Parathyroid adenoma (tissue), 2 donors: ENCODE measurements at regions not wholly inside any gene's neighbourhood (a gene's known extent, or its start where the extent isn't known, plus 50 kb on each side); places are given as distances from the start of the nearest gene placed in this dataset.

Source experiments
- H2AFZ ChIP-seq: fragments of 300-600 bp; sonication (generic); one replicate; pipeline ENCODE4 v1.7.0; 2017; ENCODE audit warnings: antibody characterized with exemption, mild to moderate bottlenecking
- H3K27ac ChIP-seq: fragments of 300-600 bp; sonication (generic); one replicate; pipeline ENCODE4 v1.7.0; 2017
- H3K27me3 ChIP-seq: fragments of 300-600 bp; sonication (generic); one replicate; pipeline ENCODE4 v1.7.0; 2017; ENCODE audit warnings: low read length; ENCODE audit not compliant: control insufficient read depth, insufficient read depth
- H3K36me3 ChIP-seq: fragments of 300-600 bp; sonication (generic); one replicate; pipeline ENCODE4 v1.7.0; 2017; ENCODE audit warnings: low read length; ENCODE audit not compliant: control insufficient read depth, insufficient read depth
- H3K4me1 ChIP-seq: fragments of 300-600 bp; sonication (generic); one replicate; pipeline ENCODE4 v1.7.0; 2017; ENCODE audit warnings: control low read depth
- H3K4me2 ChIP-seq: fragments of 300-600 bp; sonication (generic); one replicate; pipeline ENCODE4 v1.7.0; 2017; ENCODE audit warnings: low read length
- H3K4me3 ChIP-seq: fragments of 300-600 bp; sonication (generic); one replicate; pipeline ENCODE4 v1.7.0; 2017; ENCODE audit warnings: low read depth, low read length
- H3K79me2 ChIP-seq: fragments of 300-600 bp; sonication (generic); one replicate; pipeline ENCODE4 v1.7.0; 2017; ENCODE audit warnings: control low read depth
- H3K9ac ChIP-seq: fragments of 300-600 bp; sonication (generic); one replicate; pipeline ENCODE4 v1.7.0; 2017; ENCODE audit warnings: mild to moderate bottlenecking
- H3K9me3 ChIP-seq: fragments of 300-600 bp; sonication (generic); one replicate; pipeline ENCODE4 v1.7.0; 2017; ENCODE audit warnings: low read length; ENCODE audit not compliant: control insufficient read depth
- TF ChIP-seq, protein P1 (sequence below): fragments of 300-600 bp; sonication (generic); IDR thresholded peaks from one replicate; pipeline ENCODE4 v1.7.0; 2017; ENCODE audit warnings: antibody characterized with exemption, mild to moderate bottlenecking
- donor health status: primary hyperparathyroidism.

DNA sequence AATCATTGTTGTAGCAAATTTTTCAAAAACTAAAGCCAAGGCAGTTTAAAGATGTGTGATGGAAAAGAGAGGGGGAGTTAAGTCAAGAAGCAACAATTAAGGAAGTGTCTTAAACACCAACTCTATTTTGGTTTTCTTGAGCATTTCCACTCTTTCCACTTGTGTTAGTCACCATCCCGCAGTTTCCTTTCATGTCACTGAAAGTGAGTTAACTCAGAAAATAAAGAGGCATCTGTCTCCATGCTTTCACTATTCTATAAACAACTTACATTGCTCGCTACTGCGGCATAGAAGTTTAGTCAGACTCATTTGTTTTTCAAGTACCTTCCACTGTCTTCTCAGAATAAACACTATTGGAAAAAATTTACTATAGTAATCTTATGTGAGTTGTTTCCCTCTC, 284.9 kb upstream of the SEMA3D start:
- TF ChIP-seq, protein P1, sequence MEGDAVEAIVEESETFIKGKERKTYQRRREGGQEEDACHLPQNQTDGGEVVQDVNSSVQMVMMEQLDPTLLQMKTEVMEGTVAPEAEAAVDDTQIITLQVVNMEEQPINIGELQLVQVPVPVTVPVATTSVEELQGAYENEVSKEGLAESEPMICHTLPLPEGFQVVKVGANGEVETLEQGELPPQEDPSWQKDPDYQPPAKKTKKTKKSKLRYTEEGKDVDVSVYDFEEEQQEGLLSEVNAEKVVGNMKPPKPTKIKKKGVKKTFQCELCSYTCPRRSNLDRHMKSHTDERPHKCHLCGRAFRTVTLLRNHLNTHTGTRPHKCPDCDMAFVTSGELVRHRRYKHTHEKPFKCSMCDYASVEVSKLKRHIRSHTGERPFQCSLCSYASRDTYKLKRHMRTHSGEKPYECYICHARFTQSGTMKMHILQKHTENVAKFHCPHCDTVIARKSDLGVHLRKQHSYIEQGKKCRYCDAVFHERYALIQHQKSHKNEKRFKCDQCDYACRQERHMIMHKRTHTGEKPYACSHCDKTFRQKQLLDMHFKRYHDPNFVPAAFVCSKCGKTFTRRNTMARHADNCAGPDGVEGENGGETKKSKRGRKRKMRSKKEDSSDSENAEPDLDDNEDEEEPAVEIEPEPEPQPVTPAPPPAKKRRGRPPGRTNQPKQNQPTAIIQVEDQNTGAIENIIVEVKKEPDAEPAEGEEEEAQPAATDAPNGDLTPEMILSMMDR, result no peak
- no peaks in the 10 kb centered on the region for H3K27me3 ChIP-seq
- no peak overlapping the region for H2AFZ ChIP-seq
- no peaks in the 10 kb centered on the region for H3K36me3 ChIP-seq
- no peak overlapping the region for H3K27ac ChIP-seq
- H3K9me3 ChIP-seq, result no peaks in the 10 kb centered on the region
- H3K4me1 ChIP-seq, result no peaks in the 10 kb centered on the region
- H3K4me3 ChIP-seq, result no peak overlapping the region
- H3K79me2 ChIP-seq, result no peaks in the 10 kb centered on the region
- no peak overlapping the region for H3K9ac ChIP-seq
- H3K4me2 ChIP-seq, result no peak overlapping the region

DNA sequence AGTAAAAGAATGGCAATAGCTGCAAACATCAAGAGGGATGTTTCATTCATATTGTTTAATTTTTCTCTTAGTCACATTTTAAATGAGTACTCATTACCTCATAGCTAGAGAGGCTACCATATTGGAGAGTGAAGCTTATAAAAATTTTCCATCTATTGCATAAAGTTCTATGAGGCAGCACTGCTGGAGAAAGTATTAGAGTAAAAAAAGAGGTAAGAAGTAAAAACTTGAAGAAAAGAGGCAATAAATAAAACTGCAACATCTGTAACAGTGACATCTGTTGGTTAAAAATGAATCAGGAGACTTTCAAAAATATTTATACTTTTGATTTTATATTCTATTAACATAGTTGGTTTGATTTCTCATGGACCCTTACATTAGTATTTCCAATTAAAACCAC, 284.5 kb upstream of the SEMA3D start:
- Histone ChIP-seq H3K79me2 (no peaks in the 10 kb centered on the region), H3K4me1 (no peaks in the 10 kb centered on the region), H3K27ac (no peak overlapping the region), H3K36me3 (no peaks in the 10 kb centered on the region), H2AFZ (no peak overlapping the region), H3K9ac (no peak overlapping the region), H3K9me3 (no peaks in the 10 kb centered on the region), H3K4me3 (no peak overlapping the region), H3K4me2 (no peak overlapping the region), H3K27me3 (no peaks in the 10 kb centered on the region)
- TF ChIP-seq, protein P1, result no peak

DNA sequence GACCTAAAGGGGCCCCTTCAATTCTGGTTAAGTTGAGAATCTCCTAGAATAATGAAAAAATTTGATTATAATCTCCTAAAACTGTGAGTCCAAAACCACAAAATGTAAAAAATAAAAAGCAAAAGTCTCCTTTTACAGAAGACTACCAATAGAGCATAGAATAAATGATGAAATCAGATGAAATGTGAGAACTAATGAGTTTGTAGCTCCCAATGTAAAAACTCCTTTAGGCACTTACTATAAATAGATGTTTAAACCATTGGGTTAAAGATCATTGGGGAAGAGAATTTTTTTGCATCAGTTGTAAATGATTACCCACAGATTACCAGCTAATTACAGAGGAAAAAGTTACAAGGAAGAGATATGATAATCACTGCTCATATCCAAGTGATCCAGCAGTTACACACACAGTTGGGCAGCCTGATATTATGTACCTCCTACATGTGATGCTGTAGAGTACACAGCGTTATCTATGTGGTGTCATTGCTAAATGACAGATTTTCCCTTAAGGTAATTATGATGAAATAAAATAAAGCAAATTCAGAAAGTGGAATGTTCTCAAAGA, 282.7 kb upstream of the SEMA3D start:
- Histone ChIP-seq H3K4me2 (no peak overlapping the region), H3K9ac (no peak overlapping the region), H3K4me1 (no peaks in the 10 kb centered on the region), H3K27ac (no peak overlapping the region), H3K27me3 (no peaks in the 10 kb centered on the region), H2AFZ (no peak overlapping the region), H3K4me3 (no peak overlapping the region), H3K9me3 (no peaks in the 10 kb centered on the region), H3K36me3 (no peaks in the 10 kb centered on the region), H3K79me2 (no peaks in the 10 kb centered on the region)
- TF ChIP-seq, protein P1, result no peak

DNA sequence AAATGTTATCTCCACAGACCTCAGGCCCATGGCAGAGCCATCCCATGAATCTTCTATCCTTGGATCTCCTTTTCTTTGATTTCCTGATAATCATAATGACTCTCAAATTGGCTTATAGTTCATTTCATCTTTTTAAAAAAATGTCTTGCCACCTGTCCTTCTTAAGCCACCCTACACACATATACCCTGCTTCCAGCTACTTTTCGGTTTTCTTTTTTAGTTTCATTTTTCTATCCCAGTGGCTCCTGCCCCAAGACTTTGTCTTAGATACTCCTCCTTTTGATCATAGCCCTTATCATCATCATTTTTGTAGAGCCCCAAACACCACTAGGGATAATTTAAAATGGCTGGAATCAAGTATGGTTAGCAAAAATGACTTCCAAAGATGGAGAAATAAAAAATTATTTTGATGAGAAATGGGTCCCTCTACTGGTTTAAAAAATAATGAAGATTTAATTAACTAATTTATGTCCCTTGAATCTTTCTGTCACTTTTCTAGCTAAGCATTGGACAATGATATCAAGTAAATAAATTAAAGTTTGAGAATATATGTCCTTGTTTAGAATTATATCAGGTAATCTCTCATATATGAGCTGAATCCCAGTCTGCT, 277.3 kb upstream of the SEMA3D start:
- Histone ChIP-seq H3K4me2 (no peak overlapping the region), H3K36me3 (no peaks in the 10 kb centered on the region), H3K4me3 (no peak overlapping the region), H3K79me2 (no peaks in the 10 kb centered on the region), H3K27ac (no peak overlapping the region), H3K9ac (no peak overlapping the region), H3K9me3 (no peaks in the 10 kb centered on the region), H3K4me1 (no peaks in the 10 kb centered on the region), H3K27me3 (no peaks in the 10 kb centered on the region), H2AFZ (no peak overlapping the region)
- TF ChIP-seq, protein P1, result no peak

DNA sequence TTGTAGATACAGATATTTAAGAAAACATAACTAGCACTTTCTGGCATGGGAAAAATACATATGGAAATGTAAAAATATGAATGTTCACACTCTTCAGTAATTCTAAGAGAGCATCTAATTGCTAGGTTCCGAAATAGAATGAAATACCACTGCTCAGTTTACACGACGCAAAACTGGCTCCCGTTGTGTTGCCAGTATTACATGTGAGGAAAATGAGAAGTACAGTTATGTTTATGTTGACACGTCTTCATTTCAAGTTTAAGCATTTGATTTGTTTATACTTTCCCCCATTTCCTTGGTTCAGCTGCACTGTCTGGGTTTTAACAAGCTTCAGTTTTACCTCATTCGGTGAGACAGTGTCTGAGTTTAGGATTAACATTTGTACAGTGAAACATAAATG, 275.8 kb upstream of the SEMA3D start:
- H3K36me3 ChIP-seq, result no peaks in the 10 kb centered on the region

More for the DNA sequence above, 275.8 kb upstream of the SEMA3D start:
- Histone ChIP-seq H3K4me2 (no peak overlapping the region), H3K4me1 (no peaks in the 10 kb centered on the region), H3K9me3 (no peaks in the 10 kb centered on the region), H3K27me3 (no peaks in the 10 kb centered on the region), H3K79me2 (no peaks in the 10 kb centered on the region), H3K9ac (no peak overlapping the region), H2AFZ (no peak overlapping the region), H3K27ac (no peak overlapping the region), H3K4me3 (no peak overlapping the region)
- TF ChIP-seq, protein P1, result no peak
